Vagina (tissue), 2 donors: ENCODE measurements at regions not wholly inside any gene's neighbourhood (a gene's known extent, or its start where the extent isn't known, plus 50 kb on each side); places are given as distances from the start of the nearest gene placed in this dataset.

ENCODE experiments used
- DNase-seq, 2 donors: peaks; one replicate each; pipeline ENCODE4 v3.0.0-alpha.2; 2017; ENCODE audit errors: extremely low spot score in 2 of 2
- H3K27ac ChIP-seq: fragments of 200-600 bp; sonication (generic); one replicate; pipeline ENCODE4 v1.5.1; 2019
- H3K27me3 ChIP-seq: fragments of 200-600 bp; sonication (generic); one replicate; pipeline ENCODE4 v1.5.1; 2019
- H3K36me3 ChIP-seq, 2 donors: fragments of 200-600 bp; sonication (generic); one replicate each; pipeline ENCODE4 v1.5.1; 2017 to 2019
- H3K4me1 ChIP-seq: fragments of 200-600 bp; sonication (generic); one replicate; pipeline ENCODE4 v1.5.1; 2019
- H3K4me3 ChIP-seq, 2 donors: fragments of 200-600 bp; sonication (generic); 1 replicate in 1 of 2; 2 replicates in 1 of 2; pipeline ENCODE4 v1.5.1; 2016 to 2019
- H3K9me3 ChIP-seq: fragments of 200-600 bp; sonication (generic); one replicate; pipeline ENCODE4 v1.5.1; 2019
- POLR2A ChIP-seq, 2 donors: fragments of 450-650 bp; IDR thresholded peaks; one replicate each; pipeline ENCODE4 v1.6.1; 2017; ENCODE audit warnings: antibody characterized with exemption in 2 of 2, mild to moderate bottlenecking in 2 of 2, moderate library complexity in 2 of 2
- POLR2AphosphoS5 ChIP-seq, 2 donors: sonication (generic); formaldehyde crosslinking; IDR thresholded peaks; one replicate each; pipeline ENCODE4 v1.9.0; 2017; ENCODE audit warnings: antibody characterized with exemption in 2 of 2, mild to moderate bottlenecking in 2 of 2, low read depth in 1 of 2; ENCODE audit not compliant: insufficient read depth in 1 of 2
- intact Hi-C: fragments of 100-400 bp; cut with DNase I; formaldehyde crosslinking; loops from one replicate; pipeline ENCODE4 v1.15.1; 2023
- TF ChIP-seq, protein P1 (sequence below), 3 experiments: fragments of 450-650 bp in 2 of 3; fragments of 200-600 bp in 1 of 3; sonication (generic) in 1 of 3; IDR thresholded peaks; one replicate each; pipeline ENCODE4 v1.5.1; 2017 to 2019; ENCODE audit warnings: antibody characterized with exemption in 3 of 3, mild to moderate bottlenecking in 2 of 3, moderate library complexity in 2 of 3

DNA sequence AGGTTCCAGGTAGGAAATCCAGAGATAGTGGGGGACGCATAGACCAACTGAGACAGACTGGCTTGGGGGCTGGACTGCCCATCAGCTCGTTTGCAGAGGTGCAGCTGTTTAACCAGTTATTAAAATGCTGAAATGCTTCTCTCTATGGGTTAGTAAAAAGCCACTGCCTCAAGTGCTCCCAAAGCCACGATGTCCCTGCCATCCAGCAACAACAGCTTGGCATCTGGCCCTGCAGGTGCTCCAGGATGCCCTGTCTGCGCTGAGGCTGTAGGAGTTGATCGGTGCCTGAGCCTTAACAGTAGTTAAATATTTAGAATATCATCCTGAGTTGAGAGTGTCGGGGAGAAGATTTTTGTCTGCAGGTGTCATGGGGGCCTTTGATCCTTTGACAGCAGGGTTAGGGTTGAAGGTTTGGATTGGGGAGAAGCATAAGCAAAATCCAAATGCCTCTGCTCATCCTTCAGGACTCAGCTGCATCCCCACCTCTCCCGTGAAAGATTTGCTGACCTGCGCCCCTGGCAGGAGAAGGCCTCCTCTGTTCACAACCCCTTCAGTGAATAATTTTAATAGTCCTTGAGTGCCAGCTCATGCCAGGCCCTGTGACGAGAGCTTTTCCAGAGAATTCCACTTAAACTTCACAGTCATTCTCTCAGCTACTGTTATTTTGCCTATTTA, 127.3 kb upstream of the PWP1 start:
- Histone ChIP-seq H3K4me3 (no peak overlapping the region), H3K4me1 (no peaks in the 10 kb centered on the region), H3K36me3 (no peaks in the 10 kb centered on the region), H3K27ac (no peak overlapping the region), H3K9me3 (no peaks in the 10 kb centered on the region), H3K27me3 (no peaks in the 10 kb centered on the region)
- peak; percentile 8 to 28 for DNase-seq
- intact Hi-C loops = no loop called here
- TF ChIP-seq POLR2AphosphoS5 (IDR thresholded peaks at IDR 0.05; ENCODE audit: insufficient read depth in 1 of 2, low read depth in 1 of 2) = no peak
- TF ChIP-seq, protein P1, sequence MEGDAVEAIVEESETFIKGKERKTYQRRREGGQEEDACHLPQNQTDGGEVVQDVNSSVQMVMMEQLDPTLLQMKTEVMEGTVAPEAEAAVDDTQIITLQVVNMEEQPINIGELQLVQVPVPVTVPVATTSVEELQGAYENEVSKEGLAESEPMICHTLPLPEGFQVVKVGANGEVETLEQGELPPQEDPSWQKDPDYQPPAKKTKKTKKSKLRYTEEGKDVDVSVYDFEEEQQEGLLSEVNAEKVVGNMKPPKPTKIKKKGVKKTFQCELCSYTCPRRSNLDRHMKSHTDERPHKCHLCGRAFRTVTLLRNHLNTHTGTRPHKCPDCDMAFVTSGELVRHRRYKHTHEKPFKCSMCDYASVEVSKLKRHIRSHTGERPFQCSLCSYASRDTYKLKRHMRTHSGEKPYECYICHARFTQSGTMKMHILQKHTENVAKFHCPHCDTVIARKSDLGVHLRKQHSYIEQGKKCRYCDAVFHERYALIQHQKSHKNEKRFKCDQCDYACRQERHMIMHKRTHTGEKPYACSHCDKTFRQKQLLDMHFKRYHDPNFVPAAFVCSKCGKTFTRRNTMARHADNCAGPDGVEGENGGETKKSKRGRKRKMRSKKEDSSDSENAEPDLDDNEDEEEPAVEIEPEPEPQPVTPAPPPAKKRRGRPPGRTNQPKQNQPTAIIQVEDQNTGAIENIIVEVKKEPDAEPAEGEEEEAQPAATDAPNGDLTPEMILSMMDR (IDR thresholded peaks at IDR 0.05) = no peak
- TF ChIP-seq POLR2A (IDR thresholded peaks at IDR 0.05) = no peak

DNA sequence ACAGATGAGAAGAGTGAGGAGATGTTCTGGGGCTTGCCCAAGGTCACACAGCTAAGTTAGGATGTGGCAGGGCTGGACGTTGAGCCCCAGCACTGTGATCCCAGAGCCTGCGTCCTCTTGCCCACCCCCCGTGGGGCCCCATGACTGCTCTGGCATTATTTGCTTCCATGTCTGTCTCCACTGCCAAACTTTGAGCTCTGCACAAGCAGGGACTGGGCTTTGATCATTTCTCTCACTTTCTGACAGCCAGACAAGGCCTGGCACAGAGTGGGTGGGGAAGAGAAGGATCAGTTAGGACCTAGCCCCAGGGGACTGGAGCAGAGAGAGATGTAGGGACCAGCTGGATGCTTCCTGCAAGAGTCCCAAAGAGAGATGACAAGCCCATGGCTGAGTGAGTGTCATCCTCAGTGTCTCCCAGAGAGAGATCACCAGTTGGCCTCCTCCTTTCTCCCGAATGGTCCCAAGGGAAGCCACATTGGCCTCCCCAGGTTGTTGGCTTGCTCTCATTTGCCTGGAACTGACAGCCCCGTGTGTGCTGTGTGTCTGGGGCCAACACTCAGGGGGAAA, 126.7 kb upstream of the PWP1 start:
- Histone ChIP-seq H3K4me3 (no peak overlapping the region), H3K27ac (no peak overlapping the region), H3K36me3 (no peaks in the 10 kb centered on the region), H3K9me3 (no peaks in the 10 kb centered on the region), H3K27me3 (no peaks in the 10 kb centered on the region), H3K4me1 (no peaks in the 10 kb centered on the region)
- DNase-seq = no peak
- TF ChIP-seq POLR2AphosphoS5 (IDR thresholded peaks at IDR 0.05; ENCODE audit: insufficient read depth in 1 of 2, low read depth in 1 of 2) (no peak), POLR2A (IDR thresholded peaks at IDR 0.05) (no peak)
- TF ChIP-seq, protein P1 (IDR thresholded peaks at IDR 0.05) = no peak
- intact Hi-C loops = no loop called here

DNA sequence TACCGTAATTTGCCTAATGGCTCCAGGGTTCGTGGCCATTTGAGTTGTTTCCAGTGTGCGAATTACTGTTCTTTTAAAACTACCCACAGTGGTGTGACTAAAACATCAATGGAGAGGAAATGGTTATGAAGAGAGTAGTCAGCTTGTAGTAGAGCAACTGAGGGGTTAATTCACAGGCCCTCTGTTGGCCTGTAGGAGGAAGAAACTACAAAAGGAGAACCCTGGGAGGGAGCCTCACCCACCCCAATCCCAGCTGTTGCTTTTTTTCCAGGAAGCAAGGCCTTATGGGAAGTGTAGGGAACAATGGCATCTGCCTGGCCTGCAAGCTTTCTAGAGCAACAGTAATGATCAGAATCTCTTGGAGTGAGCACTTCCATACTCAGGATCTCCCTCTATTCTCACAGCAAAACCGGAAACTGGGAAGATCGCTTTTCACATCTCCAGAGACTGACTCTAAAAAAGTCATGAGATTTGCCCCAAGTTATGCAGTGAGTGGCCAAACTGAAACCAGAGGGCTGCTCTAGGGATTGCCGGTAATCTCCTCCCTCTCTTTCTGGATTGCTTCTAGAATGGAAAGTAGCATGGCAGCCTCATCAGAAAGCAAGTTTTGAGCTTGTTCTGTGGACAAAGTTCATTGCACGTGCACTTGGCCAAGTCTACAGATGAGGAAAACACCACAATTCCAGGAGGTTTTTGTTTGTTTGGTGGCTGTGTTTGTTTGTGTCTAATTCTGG, 125.3 kb upstream of the PWP1 start:
- TF ChIP-seq POLR2AphosphoS5 (IDR thresholded peaks at IDR 0.05; ENCODE audit: insufficient read depth in 1 of 2, low read depth in 1 of 2) (no peak), POLR2A (IDR thresholded peaks at IDR 0.05) (no peak)
- TF ChIP-seq, protein P1 (IDR thresholded peaks at IDR 0.05) = no peak
- Histone ChIP-seq H3K27me3 (no peaks in the 10 kb centered on the region), H3K4me3 (no peak overlapping the region), H3K9me3 (no peaks in the 10 kb centered on the region), H3K27ac (no peak overlapping the region), H3K4me1 (no peaks in the 10 kb centered on the region), H3K36me3 (no peaks in the 10 kb centered on the region)
- DNase-seq = no peak
- intact Hi-C loops = no loop called here

DNA sequence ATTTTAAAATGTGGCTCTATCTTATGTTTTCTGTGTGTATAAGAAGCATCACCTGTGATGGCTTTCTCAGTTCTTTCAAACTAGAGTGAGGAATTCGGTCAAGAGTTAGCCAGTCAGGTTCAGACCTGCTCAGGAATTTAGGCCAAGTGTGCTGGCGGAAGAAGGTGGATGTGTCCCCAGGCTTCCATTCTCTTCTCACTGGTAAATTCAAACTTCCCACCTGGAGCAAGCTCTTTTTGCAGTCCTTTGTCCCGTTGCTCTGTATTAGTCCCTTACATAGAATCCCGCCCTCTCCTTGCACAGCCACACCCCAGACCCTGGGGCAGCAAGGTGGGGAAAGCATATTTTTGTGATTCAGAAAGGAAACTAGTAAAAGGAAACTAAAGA, 124.7 kb upstream of the PWP1 start:
- no peaks in the 10 kb centered on the region for H3K9me3 ChIP-seq
- TF ChIP-seq POLR2A (IDR thresholded peaks at IDR 0.05) (no peak), POLR2AphosphoS5 (IDR thresholded peaks at IDR 0.05; ENCODE audit: insufficient read depth in 1 of 2, low read depth in 1 of 2) (no peak)
- TF ChIP-seq, protein P1 (IDR thresholded peaks at IDR 0.05) = no peak
- H3K4me1 ChIP-seq = no peaks in the 10 kb centered on the region
- no peak overlapping the region for H3K4me3 ChIP-seq
- H3K27ac ChIP-seq = no peak overlapping the region
- H3K27me3 ChIP-seq = no peaks in the 10 kb centered on the region
- DNase-seq = no peak
- no peaks in the 10 kb centered on the region for H3K36me3 ChIP-seq
- intact Hi-C loops = no loop called here

DNA sequence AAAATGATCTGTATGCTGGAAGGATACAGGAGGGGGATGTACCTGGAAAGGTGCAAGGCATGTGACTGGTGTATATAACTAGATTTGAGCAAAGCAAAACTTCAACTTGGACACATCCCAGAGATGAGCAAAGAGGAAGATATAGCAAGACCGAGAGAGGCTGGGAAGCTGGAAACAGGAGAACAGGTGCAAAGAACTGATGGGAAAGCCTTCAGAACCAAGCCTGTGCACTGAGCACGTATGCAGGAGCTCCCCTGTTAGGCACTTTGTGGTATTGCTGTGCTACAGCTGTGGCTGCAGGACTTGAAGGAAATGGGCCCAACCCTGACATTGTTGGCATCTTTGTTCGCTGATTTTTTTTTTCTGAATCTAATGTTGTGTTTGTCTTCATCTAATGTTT, 120.7 kb upstream of the PWP1 start:
- Histone ChIP-seq H3K4me3 (no peak overlapping the region), H3K9me3 (no peaks in the 10 kb centered on the region), H3K4me1 (no peaks in the 10 kb centered on the region), H3K36me3 (no peaks in the 10 kb centered on the region), H3K27me3 (no peaks in the 10 kb centered on the region), H3K27ac (no peak overlapping the region)
- intact Hi-C loops = no loop called here
- no peak for DNase-seq
- TF ChIP-seq, protein P1 (IDR thresholded peaks at IDR 0.05) = no peak
- TF ChIP-seq POLR2AphosphoS5 (IDR thresholded peaks at IDR 0.05; ENCODE audit: insufficient read depth in 1 of 2, low read depth in 1 of 2) (no peak), POLR2A (IDR thresholded peaks at IDR 0.05) (no peak)
